Spleen (tissue), 7 donors: ENCODE measurements at regions not wholly inside any gene's neighbourhood (a gene's known extent, or its start where the extent isn't known, plus 50 kb on each side); places are given as distances from the start of the nearest gene placed in this dataset.

Experiments
- CTCF ChIP-seq, 11 experiments: fragments of 200-600 bp in 7 of 11; fragments of 450-650 bp in 4 of 11; sonication (generic) in 4 of 11; IDR thresholded peaks in 8 of 11; conservative IDR thresholded peaks in 3 of 11; 1 replicate in 7 of 11; 2 replicates in 4 of 11; pipeline versions ENCODE4 v1.4.0 to v1.8.0; 2016 to 2021; ENCODE audit warnings: antibody characterized with exemption in 11 of 11, inconsistent platforms in 4 of 11, mild to moderate bottlenecking in 1 of 11
- POLR2A ChIP-seq, 3 donors: fragments of 450-650 bp; IDR thresholded peaks; one replicate each; pipeline ENCODE4 v1.5.1; 2017; ENCODE audit warnings: antibody characterized with exemption in 3 of 3, mild to moderate bottlenecking in 1 of 3
- POLR2AphosphoS5 ChIP-seq, 3 donors: sonication (generic); formaldehyde crosslinking; IDR thresholded peaks; one replicate each; pipeline ENCODE4 v1.5.1; 2017; ENCODE audit warnings: antibody characterized with exemption in 3 of 3
- donor health status: DM: no; HTN: no; CAD: no; lungs with moderate emphysema.
- donor health status: DM: no; HTN: no; CAD: no.
- donor health status: DM: no; HTN: no; CAD: no.

GRCh38 chr4:100631281-100631968 lies 113.6 kb upstream of the EMCN start:
- TF ChIP-seq POLR2A (IDR thresholded peaks at IDR 0.05) (no peak), CTCF (IDR thresholded peaks at IDR 0.05 in 8 of 11, conservative IDR thresholded peaks at IDR 0.05 in 3 of 11) (no peak), POLR2AphosphoS5 (IDR thresholded peaks at IDR 0.05) (no peak)
